ENCODE measurements at regions not wholly inside any gene's neighbourhood (a gene's known extent, or its start where the extent isn't known, plus 50 kb on each side); places are given as distances from the start of the nearest gene placed in this dataset.

GRCh38 chr13:86559901-86560300 lies 760.7 kb upstream of the SLITRK6 start:
- Histone ChIP-seq H3K79me2 (ENCODE audit: insufficient read depth, low read depth, low read length) (no peaks in the 10 kb centered on the region), H3K9me3 (ENCODE audit: low read length) (0 out of 2 replicates have a peak, but pooled peaks cover 6% of the 10 kb centered on the region), H2AFZ (ENCODE audit: low read length) (no peak overlapping the region), H3K9me2 (ENCODE audit: insufficient read depth, low read length) (no peaks in the 10 kb centered on the region), H3K4me3 (ENCODE audit: low read depth, low read length, poor library complexity, severe bottlenecking) (no peak overlapping the region), H3K27ac (ENCODE audit: low read depth, low read length, poor library complexity, severe bottlenecking) (no peak overlapping the region), H3K4me2 (ENCODE audit: low read length) (no peak overlapping the region), H4K20me1 (ENCODE audit: insufficient read depth, low read length) (no peaks in the 10 kb centered on the region), H3K4me1 (ENCODE audit: insufficient read depth, low read length, poor library complexity, severe bottlenecking) (no peaks in the 10 kb centered on the region), H3K36me3 (ENCODE audit: insufficient read depth, low read length) (no peaks in the 10 kb centered on the region)
- DNase-seq (ENCODE audit: low spot score): no peak
- TF ChIP-seq CTCF (conservative IDR thresholded peaks at IDR 0.05; ENCODE audit: low read length) (no peak), EZH2phosphoT487 (IDR thresholded peaks at IDR 0.05; ENCODE audit: borderline replicate concordance, low read depth, low read length) (no peak)
- intact Hi-C loops (cut with micrococcal nuclease; ENCODE audit: unreplicated experiment): no loop called here
- CTCF ChIA-PET (ENCODE audit: unreplicated experiment): no interaction called here
- BruUV-seq (replicated peaks): no TSS peak
- POLR2A ChIA-PET: interaction anchor here (0.6 kb wide), 1 partner anchor 1671 kb away, joined by 3 read pairs; no protein-coding TSS in a partner anchor

GRCh38 chr13:86562866-86563265 lies 763.6 kb upstream of the SLITRK6 start:
- H3K4me3 ChIP-seq (ENCODE audit: low read depth, low read length, poor library complexity, severe bottlenecking): no peak overlapping the region
- H4K20me1 ChIP-seq (ENCODE audit: insufficient read depth, low read length): no peaks in the 10 kb centered on the region
- ChIA-PET CTCF (ENCODE audit: unreplicated experiment) (no interaction called here), POLR2A (interaction anchor here (0.7 kb wide), 1 partner anchor 21 kb away, joined by 3 read pairs; no protein-coding TSS in a partner anchor)
- no peak overlapping the region for H2AFZ ChIP-seq (ENCODE audit: low read length)
- H3K4me2 ChIP-seq (ENCODE audit: low read length): no peak overlapping the region
- TF ChIP-seq EZH2phosphoT487 (IDR thresholded peaks at IDR 0.05; ENCODE audit: borderline replicate concordance, low read depth, low read length) (no peak), CTCF (conservative IDR thresholded peaks at IDR 0.05; ENCODE audit: low read length) (no peak)
- DNase-seq (ENCODE audit: low spot score): no peak
- H3K27ac ChIP-seq (ENCODE audit: low read depth, low read length, poor library complexity, severe bottlenecking): no peak overlapping the region
- intact Hi-C loops (cut with micrococcal nuclease; ENCODE audit: unreplicated experiment): no loop called here
- no peaks in the 10 kb centered on the region for H3K4me1 ChIP-seq (ENCODE audit: insufficient read depth, low read length, poor library complexity, severe bottlenecking)
- no TSS peak for BruUV-seq (replicated peaks)
- H3K9me2 ChIP-seq (ENCODE audit: insufficient read depth, low read length): no peaks in the 10 kb centered on the region
- H3K9me3 ChIP-seq (ENCODE audit: low read length): 0 out of 2 replicates have a peak, but pooled peaks cover 6% of the 10 kb centered on the region
- no peaks in the 10 kb centered on the region for H3K79me2 ChIP-seq (ENCODE audit: insufficient read depth, low read depth, low read length)
- no peaks in the 10 kb centered on the region for H3K36me3 ChIP-seq (ENCODE audit: insufficient read depth, low read length)

- Histone ChIP-seq H3K4me2 (ENCODE audit: low read length) (no peak overlapping the region), H3K36me3 (ENCODE audit: insufficient read depth, low read length) (no peaks in the 10 kb centered on the region), H3K4me1 (ENCODE audit: insufficient read depth, low read length, poor library complexity, severe bottlenecking) (no peaks in the 10 kb centered on the region), H3K9me2 (ENCODE audit: insufficient read depth, low read length) (no peaks in the 10 kb centered on the region), H3K79me2 (ENCODE audit: insufficient read depth, low read depth, low read length) (no peaks in the 10 kb centered on the region), H2AFZ (ENCODE audit: low read length) (no peak overlapping the region), H4K20me1 (ENCODE audit: insufficient read depth, low read length) (no peaks in the 10 kb centered on the region), H3K9me3 (ENCODE audit: low read length) (0 out of 2 replicates have a peak, but pooled peaks cover 6% of the 10 kb centered on the region), H3K27ac (ENCODE audit: low read depth, low read length, poor library complexity, severe bottlenecking) (no peak overlapping the region), H3K4me3 (ENCODE audit: low read depth, low read length, poor library complexity, severe bottlenecking) (no peak overlapping the region)
- CTCF ChIA-PET (ENCODE audit: unreplicated experiment): no interaction called here
- DNase-seq (ENCODE audit: low spot score): no peak
- TF ChIP-seq CTCF (conservative IDR thresholded peaks at IDR 0.05; ENCODE audit: low read length) (no peak), EZH2phosphoT487 (IDR thresholded peaks at IDR 0.05; ENCODE audit: borderline replicate concordance, low read depth, low read length) (no peak)
- POLR2A ChIA-PET: no interaction called here
- no TSS peak for BruUV-seq (replicated peaks)
- intact Hi-C loops (cut with micrococcal nuclease; ENCODE audit: unreplicated experiment): no loop called here
These were observed 764.1 kb upstream of the SLITRK6 start for GRCh38 chr13:86563308-86563707.
